Liver (tissue), 8 donors: ENCODE measurements at regions not wholly inside any gene's neighbourhood (a gene's known extent, or its start where the extent isn't known, plus 50 kb on each side); places are given as distances from the start of the nearest gene placed in this dataset.

Experiments
- DNase-seq: peaks from one replicate; pipeline ENCODE4 v3.0.0-alpha.2; 2017; ENCODE audit warnings: low spot score
- H3K27ac ChIP-seq, 2 donors: one replicate each; pipeline ENCODE4 v1.7.0; 2013; ENCODE audit warnings: inconsistent platforms in 2 of 2, low read length in 2 of 2, control low read depth in 1 of 2, low read depth in 1 of 2, mild to moderate bottlenecking in 1 of 2
- H3K27me3 ChIP-seq, 4 donors: one replicate each; pipeline versions ENCODE4 v1.6.1 to v1.7.0; 2013; ENCODE audit warnings: low read length in 3 of 4, inconsistent platforms in 1 of 4, mild to moderate bottlenecking in 1 of 4, moderate library complexity in 1 of 4; ENCODE audit not compliant: control insufficient read depth in 4 of 4, insufficient read depth in 4 of 4
- H3K36me3 ChIP-seq, 4 donors: one replicate each; pipeline versions ENCODE4 v1.6.1 to v1.7.0; 2013; ENCODE audit warnings: low read length in 3 of 4, mild to moderate bottlenecking in 3 of 4, low read depth in 1 of 4, moderate library complexity in 1 of 4; ENCODE audit not compliant: control insufficient read depth in 4 of 4, insufficient read depth in 3 of 4
- H3K4me1 ChIP-seq, 4 donors: one replicate each; pipeline versions ENCODE4 v1.6.1 to v1.7.0; 2013; ENCODE audit warnings: low read length in 3 of 4, mild to moderate bottlenecking in 3 of 4, moderate library complexity in 1 of 4; ENCODE audit not compliant: control insufficient read depth in 4 of 4, insufficient read depth in 4 of 4
- H3K4me3 ChIP-seq, 3 donors: one replicate each; pipeline versions ENCODE4 v1.6.1 to v1.7.0; 2013; ENCODE audit warnings: low read length in 3 of 3, control low read depth in 1 of 3, low read depth in 1 of 3, mild to moderate bottlenecking in 1 of 3
- H3K9ac ChIP-seq, 2 donors: one replicate each; pipeline ENCODE4 v1.7.0; 2013; ENCODE audit warnings: low read length in 2 of 2, mild to moderate bottlenecking in 2 of 2, moderate library complexity in 2 of 2, control low read depth in 1 of 2, low read depth in 1 of 2
- H3K9me3 ChIP-seq, 4 donors: one replicate each; pipeline versions ENCODE4 v1.6.1 to v1.7.0; 2013; ENCODE audit warnings: low read length in 3 of 4; ENCODE audit not compliant: control insufficient read depth in 4 of 4
- EGR1 ChIP-seq, 2 donors: IDR thresholded peaks; 2 replicates each; pipeline ENCODE4 v1.6.1; 2016 to 2018; ENCODE audit warnings: antibody characterized with exemption in 2 of 2, low read depth in 2 of 2
- FOXA1 ChIP-seq: IDR thresholded peaks from 2 replicates; pipeline ENCODE4 v1.6.1; 2016; ENCODE audit warnings: antibody characterized with exemption
- FOXA2 ChIP-seq: IDR thresholded peaks from 2 replicates; pipeline ENCODE4 v1.6.1; 2016; ENCODE audit warnings: antibody characterized with exemption
- GABPA ChIP-seq, 2 donors: IDR thresholded peaks in 1 of 2; conservative IDR thresholded peaks in 1 of 2; 2 replicates each; pipeline ENCODE4 v1.6.1; 2016; ENCODE audit warnings: antibody characterized with exemption in 2 of 2, mild to moderate bottlenecking in 1 of 2, moderate library complexity in 1 of 2
- HNF4G ChIP-seq: IDR thresholded peaks from 2 replicates; pipeline ENCODE4 v1.6.1; 2016; ENCODE audit warnings: antibody characterized with exemption
- JUND ChIP-seq, 2 donors: IDR thresholded peaks; 2 replicates each; pipeline ENCODE4 v1.6.1; 2016; ENCODE audit warnings: antibody characterized with exemption in 2 of 2
- RAD21 ChIP-seq, 2 donors: IDR thresholded peaks; 2 replicates each; pipeline ENCODE4 v1.6.1; 2016; ENCODE audit warnings: antibody characterized with exemption in 2 of 2, mild to moderate bottlenecking in 2 of 2
- RXRA ChIP-seq, 2 donors: IDR thresholded peaks; 2 replicates each; pipeline ENCODE4 v1.6.1; 2017 to 2018; ENCODE audit warnings: antibody characterized with exemption in 2 of 2, mild to moderate bottlenecking in 1 of 2
- TAF1 ChIP-seq: conservative IDR thresholded peaks from 2 replicates; pipeline ENCODE4 v1.6.1; 2016; ENCODE audit warnings: antibody characterized with exemption, mild to moderate bottlenecking
- YY1 ChIP-seq: IDR thresholded peaks from 2 replicates; pipeline ENCODE4 v1.6.1; 2016; ENCODE audit warnings: antibody characterized with exemption, mild to moderate bottlenecking
- WGBS: extraction: QIAGEN DNeasy Blood & Tissue Kit; methylation state at CpG from one replicate; pipeline ENCODE4 v1.1.7; 2013; 5-methylcytosine and 5-hydroxymethylcytosine counted together
- TF ChIP-seq, protein P1 (sequence below): IDR thresholded peaks from 2 replicates; pipeline ENCODE4 v1.6.1; 2016; ENCODE audit warnings: antibody characterized with exemption
- TF ChIP-seq, protein P2 (sequence below): IDR thresholded peaks from 2 replicates; pipeline ENCODE4 v1.6.1; 2016; ENCODE audit warnings: antibody characterized with exemption
- TF ChIP-seq, protein P3 (sequence below): fragments of 150-350 bp; IDR thresholded peaks from 2 replicates; pipeline ENCODE4 v1.5.1; 2017; ENCODE audit warnings: improper control_type of control experiment, low read depth, low read length; ENCODE audit not compliant: missing input control
- donor health status: healthy.
- donor health status: healthy.
- donor health status: healthy.
- donor health status: healthy.
- donor health status: healthy.

DNA sequence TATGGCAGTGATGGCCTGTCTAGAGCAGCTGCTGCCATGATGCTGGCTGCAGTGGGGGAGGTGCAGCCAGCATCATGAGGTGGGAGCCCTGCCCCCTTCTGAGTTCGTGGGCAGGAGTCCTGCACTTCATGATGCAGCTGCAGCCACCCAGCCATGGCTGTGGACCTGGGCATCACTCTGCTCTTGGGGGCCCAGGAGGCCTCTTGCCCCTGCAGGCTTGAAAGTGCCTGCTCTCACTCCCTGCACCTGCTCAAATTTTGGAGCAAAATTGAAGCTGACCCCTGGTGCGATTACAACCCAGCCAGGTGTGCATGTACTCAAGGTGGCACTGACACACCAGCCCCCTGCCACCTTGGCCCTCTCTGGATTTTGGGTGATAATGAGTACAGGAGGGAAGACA, 712.9 kb downstream of the NUP35 start:
- TF ChIP-seq YY1 (no peak), EGR1 (IDR thresholded peaks at IDR 0.05; ENCODE audit: low read depth in 2 of 2) (no peak), TAF1 (no peak), GABPA (IDR thresholded peaks at IDR 0.05 in 1 of 2, conservative IDR thresholded peaks at IDR 0.05 in 1 of 2) (no peak), FOXA2 (no peak), RAD21 (IDR thresholded peaks at IDR 0.05) (no peak), RXRA (IDR thresholded peaks at IDR 0.05) (no peak), HNF4G (no peak), FOXA1 (no peak)
- TF ChIP-seq, protein P1, sequence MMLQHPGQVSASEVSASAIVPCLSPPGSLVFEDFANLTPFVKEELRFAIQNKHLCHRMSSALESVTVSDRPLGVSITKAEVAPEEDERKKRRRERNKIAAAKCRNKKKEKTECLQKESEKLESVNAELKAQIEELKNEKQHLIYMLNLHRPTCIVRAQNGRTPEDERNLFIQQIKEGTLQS = no peak
- TF ChIP-seq, protein P2, sequence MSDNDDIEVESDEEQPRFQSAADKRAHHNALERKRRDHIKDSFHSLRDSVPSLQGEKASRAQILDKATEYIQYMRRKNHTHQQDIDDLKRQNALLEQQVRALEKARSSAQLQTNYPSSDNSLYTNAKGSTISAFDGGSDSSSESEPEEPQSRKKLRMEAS = no peak
- TF ChIP-seq, protein P3, sequence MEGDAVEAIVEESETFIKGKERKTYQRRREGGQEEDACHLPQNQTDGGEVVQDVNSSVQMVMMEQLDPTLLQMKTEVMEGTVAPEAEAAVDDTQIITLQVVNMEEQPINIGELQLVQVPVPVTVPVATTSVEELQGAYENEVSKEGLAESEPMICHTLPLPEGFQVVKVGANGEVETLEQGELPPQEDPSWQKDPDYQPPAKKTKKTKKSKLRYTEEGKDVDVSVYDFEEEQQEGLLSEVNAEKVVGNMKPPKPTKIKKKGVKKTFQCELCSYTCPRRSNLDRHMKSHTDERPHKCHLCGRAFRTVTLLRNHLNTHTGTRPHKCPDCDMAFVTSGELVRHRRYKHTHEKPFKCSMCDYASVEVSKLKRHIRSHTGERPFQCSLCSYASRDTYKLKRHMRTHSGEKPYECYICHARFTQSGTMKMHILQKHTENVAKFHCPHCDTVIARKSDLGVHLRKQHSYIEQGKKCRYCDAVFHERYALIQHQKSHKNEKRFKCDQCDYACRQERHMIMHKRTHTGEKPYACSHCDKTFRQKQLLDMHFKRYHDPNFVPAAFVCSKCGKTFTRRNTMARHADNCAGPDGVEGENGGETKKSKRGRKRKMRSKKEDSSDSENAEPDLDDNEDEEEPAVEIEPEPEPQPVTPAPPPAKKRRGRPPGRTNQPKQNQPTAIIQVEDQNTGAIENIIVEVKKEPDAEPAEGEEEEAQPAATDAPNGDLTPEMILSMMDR = no peak

DNA sequence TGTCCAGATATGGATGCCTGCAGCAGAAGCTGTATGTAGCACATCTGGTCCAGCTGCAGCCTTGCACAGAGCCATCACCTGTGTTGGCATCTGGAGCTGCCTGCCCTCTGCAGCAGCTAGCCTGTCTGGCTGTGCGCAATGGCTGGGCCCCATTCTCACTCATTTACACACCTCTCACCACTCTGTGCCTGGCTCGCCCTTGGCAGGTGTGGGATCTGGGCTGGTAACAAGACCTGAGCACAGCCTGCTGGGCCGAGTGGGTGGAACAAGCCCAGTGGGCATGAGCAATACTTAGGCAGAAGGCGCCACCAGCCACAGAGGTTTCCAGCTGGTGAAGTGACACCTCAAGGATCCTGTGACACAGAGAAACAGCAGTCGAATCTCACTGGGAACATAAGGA, 714.1 kb downstream of the NUP35 start:
- 76% methylated on average over 5 of the region's 5 CpGs for WGBS

More for the DNA sequence above, 712.9 kb downstream of the NUP35 start:
- no peak overlapping the region for H3K27ac ChIP-seq
- H3K4me3 ChIP-seq = no peak overlapping the region
- H3K4me1 ChIP-seq = no peaks in the 10 kb centered on the region
- H3K9ac ChIP-seq = no peak overlapping the region
- DNase-seq = no peak
- no peaks in the 10 kb centered on the region for H3K27me3 ChIP-seq
- 53% methylated on average over 2 of the region's 2 CpGs for WGBS
- H3K9me3 ChIP-seq = peaks cover 0 to 4% (median 2%) of the 10 kb centered on the region in 4 donors
- no peaks in the 10 kb centered on the region for H3K36me3 ChIP-seq

More for the DNA sequence above, 714.1 kb downstream of the NUP35 start:
- H3K9ac ChIP-seq = no peak overlapping the region
- H3K36me3 ChIP-seq = no peaks in the 10 kb centered on the region
- peaks cover 0 to 8% (median 2%) of the 10 kb centered on the region in 4 donors for H3K9me3 ChIP-seq
- H3K27ac ChIP-seq = no peak overlapping the region
- no peak for DNase-seq
- no peaks in the 10 kb centered on the region for H3K4me1 ChIP-seq
- TF ChIP-seq, protein P1 = no peak
- TF ChIP-seq JUND (IDR thresholded peaks at IDR 0.05) = no peak
- TF ChIP-seq HNF4G = no peak
- TF ChIP-seq EGR1 (IDR thresholded peaks at IDR 0.05; ENCODE audit: low read depth in 2 of 2) = no peak
- no peak for TF ChIP-seq YY1
- TF ChIP-seq, protein P3 = no peak
- TF ChIP-seq RAD21 (IDR thresholded peaks at IDR 0.05) = no peak
- H3K27me3 ChIP-seq = no peaks in the 10 kb centered on the region
- no peak overlapping the region for H3K4me3 ChIP-seq
